HEK293 (cell line): ENCODE measurements at regions not wholly inside any gene's neighbourhood (a gene's known extent, or its start where the extent isn't known, plus 50 kb on each side); places are given as distances from the start of the nearest gene placed in this dataset.

Experiments used
- ATF2 ChIP-seq: fragments of 450-650 bp; formaldehyde crosslinking; IDR thresholded peaks from 2 replicates; pipeline ENCODE4 v1.5.1; 2016; ENCODE audit warnings: missing biosample characterization, missing genetic modification characterization, low read depth
- CTCF ChIP-seq: fragments of 450-650 bp; formaldehyde crosslinking; IDR thresholded peaks from 2 replicates; pipeline ENCODE4 v1.5.1; 2016; ENCODE audit warnings: missing biosample characterization, missing genetic modification characterization
- ZNF211 ChIP-seq: fragments of 450-650 bp; formaldehyde crosslinking; IDR thresholded peaks from 2 replicates; pipeline ENCODE4 v1.5.1; 2016; ENCODE audit warnings: low read depth, missing biosample characterization, missing genetic modification characterization
- ZNF239 ChIP-seq: fragments of 450-650 bp; formaldehyde crosslinking; IDR thresholded peaks from 2 replicates; pipeline ENCODE4 v1.5.1; 2016; ENCODE audit warnings: missing biosample characterization, missing genetic modification characterization
- ZNF549 ChIP-seq: fragments of 450-650 bp; IDR thresholded peaks from 2 replicates; pipeline ENCODE4 v1.5.1; 2018; ENCODE audit warnings: missing biosample characterization, missing genetic modification characterization, mild to moderate bottlenecking, inconsistent platforms, moderate library complexity
- ZSCAN5A ChIP-seq: fragments of 450-650 bp; formaldehyde crosslinking; IDR thresholded peaks from 2 replicates; pipeline ENCODE4 v1.5.1; 2016; ENCODE audit warnings: missing biosample characterization, missing genetic modification characterization

- TF ChIP-seq CTCF, result no peak
- TF ChIP-seq ATF2, result no peak
- TF ChIP-seq ZNF211, result no peak
- TF ChIP-seq ZNF239 (tag by site-specific recombination), result no peak
- TF ChIP-seq ZNF549 (tag by site-specific recombination), result no peak
- no peak for TF ChIP-seq ZSCAN5A
Measured at GRCh38 chr11:127392575-127392974, 392.0 kb upstream of the KIRREL3 start.
